ENCODE measurements at regions not wholly inside any gene's neighbourhood (a gene's known extent, or its start where the extent isn't known, plus 50 kb on each side); places are given as distances from the start of the nearest gene placed in this dataset.
"Not testable (repeated sequence)": the region's sequence is repeated elsewhere in the genome, so short reads cannot be mapped to it uniquely, and the experiment has no call there.

- DNase-seq, result no peak
Observed at GRCh38 chr7:68892236-68892635, 706.0 kb upstream of the AUTS2 start.

- DNase-seq, result no peak
Observed at GRCh38 chr7:68893411-68893810, 704.9 kb upstream of the AUTS2 start.

- not testable (repeated sequence) for DNase-seq
Observed at GRCh38 chr7:68899156-68899555, 699.1 kb upstream of the AUTS2 start.

GRCh38 chr7:68900096-68900495, 698.2 kb upstream of the AUTS2 start:
- no peak for DNase-seq

- no peak for DNase-seq
Observed at GRCh38 chr7:68904630-68905029, 693.6 kb upstream of the AUTS2 start.

- no peak for DNase-seq
Observed at GRCh38 chr7:68911754-68912153, 686.5 kb upstream of the AUTS2 start.

GRCh38 chr7:68914006-68914405, 684.3 kb upstream of the AUTS2 start:
- DNase-seq, result no peak

- DNase-seq, result no peak
Observed at GRCh38 chr7:68917041-68917651, 681.1 kb upstream of the AUTS2 start.

- DNase-seq, result no peak
Observed at GRCh38 chr7:68918621-68919020, 679.7 kb upstream of the AUTS2 start.

GRCh38 chr7:68922850-68923249, 675.4 kb upstream of the AUTS2 start:
- no peak for DNase-seq

GRCh38 chr7:68925241-68925640, 673.0 kb upstream of the AUTS2 start:
- DNase-seq, result no peak

- DNase-seq, result no peak
Observed at GRCh38 chr7:68929781-68930261, 668.5 kb upstream of the AUTS2 start.

GRCh38 chr7:68936471-68937035, 661.7 kb upstream of the AUTS2 start:
- no peak for DNase-seq

GRCh38 chr7:68938151-68938550, 660.1 kb upstream of the AUTS2 start:
- no peak for DNase-seq

- DNase-seq, result no peak
Observed at GRCh38 chr7:68943786-68944185, 654.5 kb upstream of the AUTS2 start.

- DNase-seq, result no peak
Observed at GRCh38 chr7:68955656-68956055, 642.6 kb upstream of the AUTS2 start.

- DNase-seq, result no peak
Observed at GRCh38 chr7:68958571-68958970, 639.7 kb upstream of the AUTS2 start.

- no peak for DNase-seq
Observed at GRCh38 chr7:68963552-68963951, 634.7 kb upstream of the AUTS2 start.

GRCh38 chr7:68964060-68964459, 634.2 kb upstream of the AUTS2 start:
- no peak for DNase-seq

GRCh38 chr7:68965351-68965750, 632.9 kb upstream of the AUTS2 start:
- DNase-seq, result no peak

GRCh38 chr7:68967598-68967997, 630.7 kb upstream of the AUTS2 start:
- no peak for DNase-seq

GRCh38 chr7:68969571-68969970, 628.7 kb upstream of the AUTS2 start:
- no peak for DNase-seq

- no peak for DNase-seq
Observed at GRCh38 chr7:68971634-68972340, 626.5 kb upstream of the AUTS2 start.

GRCh38 chr7:68977385-68978055, 620.8 kb upstream of the AUTS2 start:
- DNase-seq, result no peak
